ENCODE measurements at regions not wholly inside any gene's neighbourhood (a gene's known extent, or its start where the extent isn't known, plus 50 kb on each side); places are given as distances from the start of the nearest gene placed in this dataset.

- ChIA-PET CTCF (no interaction called here), POLR2A (ENCODE audit: unreplicated experiment) (no interaction called here)
- peaks cover 60% of the 10 kb centered on the region for H3K27me3 ChIP-seq (ENCODE audit: insufficient read depth, low read depth)
- intact Hi-C loops (cut with micrococcal nuclease; ENCODE audit: unreplicated experiment), result no loop called here
- no peak overlapping the region for H3K4me3 ChIP-seq
- H3K4me1 ChIP-seq (replicated peaks; ENCODE audit: insufficient read depth), result no peaks in the 10 kb centered on the region
- BruUV-seq (replicated peaks), result no TSS peak
- H4K20me1 ChIP-seq (ENCODE audit: insufficient read depth), result no peaks in the 10 kb centered on the region
- H3K36me3 ChIP-seq (ENCODE audit: low read depth), result no peaks in the 10 kb centered on the region
- TF ChIP-seq EZH2 (IDR thresholded peaks at IDR 0.05; ENCODE audit: low read depth) (no peak), CTCF (conservative IDR thresholded peaks at IDR 0.05) (no peak)
- no peaks in the 10 kb centered on the region for H3K9me3 ChIP-seq (ENCODE audit: insufficient read depth, low read depth)
- no peaks in the 10 kb centered on the region for H3F3A ChIP-seq (ENCODE audit: insufficient read depth, low read depth)
- no peak for DNase-seq
- no peak overlapping the region for H2AFZ ChIP-seq
- no peak overlapping the region for H3K27ac ChIP-seq
- no peaks in the 10 kb centered on the region for H3K9me2 ChIP-seq (ENCODE audit: insufficient read depth)
- H3K4me2 ChIP-seq, result no peak overlapping the region
- H3K79me2 ChIP-seq (ENCODE audit: low read depth), result no peaks in the 10 kb centered on the region
Observed at GRCh38 chr3:124518350-124518749, 211.9 kb upstream of the UMPS start.

GRCh38 chr3:124519591-124520194 lies 210.6 kb upstream of the UMPS start:
- H3K4me2 ChIP-seq, result no peak overlapping the region
- H3K9me2 ChIP-seq (ENCODE audit: insufficient read depth), result no peaks in the 10 kb centered on the region
- H4K20me1 ChIP-seq (ENCODE audit: insufficient read depth), result no peaks in the 10 kb centered on the region
- ChIA-PET POLR2A (ENCODE audit: unreplicated experiment) (no interaction called here), CTCF (no interaction called here)
- no peaks in the 10 kb centered on the region for H3K9me3 ChIP-seq (ENCODE audit: insufficient read depth, low read depth)
- no peaks in the 10 kb centered on the region for H3K4me1 ChIP-seq (replicated peaks; ENCODE audit: insufficient read depth)
- H3K27ac ChIP-seq, result no peak overlapping the region
- peaks cover 57% of the 10 kb centered on the region for H3K27me3 ChIP-seq (ENCODE audit: insufficient read depth, low read depth)
- no TSS peak for BruUV-seq (replicated peaks)
- no peak for DNase-seq
- H3F3A ChIP-seq (ENCODE audit: insufficient read depth, low read depth), result no peaks in the 10 kb centered on the region
- no peak overlapping the region for H3K4me3 ChIP-seq
- TF ChIP-seq CTCF (conservative IDR thresholded peaks at IDR 0.05) (no peak), EZH2 (IDR thresholded peaks at IDR 0.05; ENCODE audit: low read depth) (no peak)
- intact Hi-C loops (cut with micrococcal nuclease; ENCODE audit: unreplicated experiment), result no loop called here
- no peaks in the 10 kb centered on the region for H3K79me2 ChIP-seq (ENCODE audit: low read depth)
- H3K36me3 ChIP-seq (ENCODE audit: low read depth), result no peaks in the 10 kb centered on the region
- H2AFZ ChIP-seq, result no peak overlapping the region

GRCh38 chr3:124520970-124521369 lies 209.3 kb upstream of the UMPS start:
- H3K36me3 ChIP-seq (ENCODE audit: low read depth), result no peaks in the 10 kb centered on the region
- TF ChIP-seq CTCF (conservative IDR thresholded peaks at IDR 0.05), result no peak
- TF ChIP-seq EZH2 (IDR thresholded peaks at IDR 0.05; ENCODE audit: low read depth), result no peak
- H3K4me3 ChIP-seq, result no peak overlapping the region
- H4K20me1 ChIP-seq (ENCODE audit: insufficient read depth), result no peaks in the 10 kb centered on the region
- DNase-seq, result no peak
- H3K27me3 ChIP-seq (ENCODE audit: insufficient read depth, low read depth), result peaks cover 55% of the 10 kb centered on the region
- no TSS peak for BruUV-seq (replicated peaks)
- intact Hi-C loops (cut with micrococcal nuclease; ENCODE audit: unreplicated experiment), result no loop called here
- H3F3A ChIP-seq (ENCODE audit: insufficient read depth, low read depth), result no peaks in the 10 kb centered on the region
- ChIA-PET CTCF (no interaction called here), POLR2A (ENCODE audit: unreplicated experiment) (no interaction called here)
- no peak overlapping the region for H3K27ac ChIP-seq
- no peaks in the 10 kb centered on the region for H3K9me3 ChIP-seq (ENCODE audit: insufficient read depth, low read depth)
- no peaks in the 10 kb centered on the region for H3K9me2 ChIP-seq (ENCODE audit: insufficient read depth)
- no peak overlapping the region for H3K4me2 ChIP-seq
- H2AFZ ChIP-seq, result no peak overlapping the region
- no peaks in the 10 kb centered on the region for H3K4me1 ChIP-seq (replicated peaks; ENCODE audit: insufficient read depth)
- H3K79me2 ChIP-seq (ENCODE audit: low read depth), result no peaks in the 10 kb centered on the region
